ENCODE measurements at regions not wholly inside any gene's neighbourhood (a gene's known extent, or its start where the extent isn't known, plus 50 kb on each side); places are given as distances from the start of the nearest gene placed in this dataset.

DNA sequence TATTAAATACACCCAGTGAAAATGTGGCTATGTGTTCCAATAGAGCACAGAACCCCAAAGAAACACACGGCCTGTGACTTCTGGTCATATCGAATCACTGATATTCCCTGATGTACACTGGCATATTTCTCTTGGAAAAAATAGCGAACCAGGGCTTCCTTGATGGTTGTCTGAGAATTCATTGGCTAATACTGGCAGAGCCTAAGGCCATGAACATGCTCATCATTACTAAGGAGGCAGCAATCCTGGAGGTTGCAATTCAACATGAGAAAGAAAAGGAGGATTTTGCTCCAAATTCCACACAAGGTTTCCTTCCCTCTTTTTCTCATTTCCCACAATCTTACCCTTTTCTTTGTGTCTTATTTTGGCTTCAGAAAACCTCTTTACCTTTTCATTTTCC is 212.9 kb upstream of the HMGA2 start:
- TF ChIP-seq, protein P1, sequence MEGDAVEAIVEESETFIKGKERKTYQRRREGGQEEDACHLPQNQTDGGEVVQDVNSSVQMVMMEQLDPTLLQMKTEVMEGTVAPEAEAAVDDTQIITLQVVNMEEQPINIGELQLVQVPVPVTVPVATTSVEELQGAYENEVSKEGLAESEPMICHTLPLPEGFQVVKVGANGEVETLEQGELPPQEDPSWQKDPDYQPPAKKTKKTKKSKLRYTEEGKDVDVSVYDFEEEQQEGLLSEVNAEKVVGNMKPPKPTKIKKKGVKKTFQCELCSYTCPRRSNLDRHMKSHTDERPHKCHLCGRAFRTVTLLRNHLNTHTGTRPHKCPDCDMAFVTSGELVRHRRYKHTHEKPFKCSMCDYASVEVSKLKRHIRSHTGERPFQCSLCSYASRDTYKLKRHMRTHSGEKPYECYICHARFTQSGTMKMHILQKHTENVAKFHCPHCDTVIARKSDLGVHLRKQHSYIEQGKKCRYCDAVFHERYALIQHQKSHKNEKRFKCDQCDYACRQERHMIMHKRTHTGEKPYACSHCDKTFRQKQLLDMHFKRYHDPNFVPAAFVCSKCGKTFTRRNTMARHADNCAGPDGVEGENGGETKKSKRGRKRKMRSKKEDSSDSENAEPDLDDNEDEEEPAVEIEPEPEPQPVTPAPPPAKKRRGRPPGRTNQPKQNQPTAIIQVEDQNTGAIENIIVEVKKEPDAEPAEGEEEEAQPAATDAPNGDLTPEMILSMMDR (conservative IDR thresholded peaks at IDR 0.05 in 1 of 2, IDR thresholded peaks at IDR 0.05 in 1 of 2; ENCODE audit: low read depth in 1 of 2, low read length in 2 of 2), result no peak
- no peak for TF ChIP-seq EZH2 (IDR thresholded peaks at IDR 0.05; ENCODE audit: low read length, missing control alignments)

Measured in fibroblast of lung (primary cell).